DMS53 treated with DMSO at 0.1 percent for 48 hours (cell line): ENCODE measurements at regions not wholly inside any gene's neighbourhood (a gene's known extent, or its start where the extent isn't known, plus 50 kb on each side); places are given as distances from the start of the nearest gene placed in this dataset.

Source experiments
- DNase-seq: peaks from one replicate; lab custom pipeline; 2025; ENCODE audit not compliant: unreplicated experiment; lab: John Stamatoyannopoulos, UW

DNA sequence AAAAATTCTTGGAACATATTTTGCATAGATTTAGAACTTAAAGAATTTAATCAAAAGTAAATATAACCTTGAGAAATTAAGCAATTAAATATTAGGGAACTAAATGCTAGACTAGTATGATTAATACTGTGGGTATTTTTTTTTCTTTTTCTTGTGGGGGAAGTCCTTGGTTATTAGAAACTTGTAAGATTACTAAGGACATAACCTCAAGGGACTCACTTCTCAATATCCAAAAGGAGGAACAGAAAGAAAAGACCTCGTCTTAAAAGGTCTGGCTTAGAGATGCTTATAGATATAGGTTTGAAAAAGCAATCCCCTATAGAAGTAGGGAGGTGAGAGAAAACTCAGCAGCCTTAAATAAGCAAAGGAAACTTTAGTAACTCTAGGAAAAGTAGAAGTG lies 368.5 kb downstream of the INSC start:
- DNase-seq, result no peak

DNA sequence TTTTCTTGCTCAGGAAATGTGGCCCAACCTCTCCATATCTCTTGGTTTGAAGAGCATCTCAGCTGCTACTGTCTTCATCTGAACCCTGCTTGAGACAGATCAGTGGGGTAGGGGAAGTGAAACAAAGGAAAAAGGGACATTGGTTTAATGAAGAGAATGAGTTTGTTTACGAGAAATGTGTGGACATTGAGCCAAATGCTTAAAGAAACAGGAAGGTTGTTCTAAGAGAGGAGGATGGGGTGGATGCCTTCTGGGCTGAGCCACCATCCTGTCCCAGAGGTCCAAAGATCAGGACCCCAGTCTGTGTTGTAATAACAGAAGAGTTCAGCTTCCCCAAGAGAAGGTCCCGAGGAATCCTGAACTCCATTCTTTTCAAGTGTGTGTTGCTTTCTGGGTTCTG lies 369.7 kb downstream of the INSC start:
- no peak for DNase-seq

DNA sequence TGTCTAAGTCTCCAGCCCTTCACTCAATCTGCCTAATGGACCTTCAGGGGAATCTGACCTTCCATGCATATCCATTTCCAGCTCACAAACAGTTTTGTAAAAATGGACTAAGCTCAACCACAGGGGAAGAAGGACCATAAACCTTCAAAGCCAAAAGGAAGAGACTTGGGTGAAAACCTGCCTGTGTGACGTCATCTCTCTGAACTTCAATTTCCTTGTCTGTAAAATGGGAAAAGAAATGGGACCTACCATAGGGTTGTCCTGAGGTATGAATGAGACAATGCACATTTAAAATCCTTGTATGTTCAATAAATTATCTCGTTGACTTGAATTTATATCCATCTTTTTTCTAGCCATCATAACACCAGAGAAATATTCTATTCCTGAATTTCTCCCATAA lies 370.7 kb downstream of the INSC start:
- DNase-seq, result no peak

DNA sequence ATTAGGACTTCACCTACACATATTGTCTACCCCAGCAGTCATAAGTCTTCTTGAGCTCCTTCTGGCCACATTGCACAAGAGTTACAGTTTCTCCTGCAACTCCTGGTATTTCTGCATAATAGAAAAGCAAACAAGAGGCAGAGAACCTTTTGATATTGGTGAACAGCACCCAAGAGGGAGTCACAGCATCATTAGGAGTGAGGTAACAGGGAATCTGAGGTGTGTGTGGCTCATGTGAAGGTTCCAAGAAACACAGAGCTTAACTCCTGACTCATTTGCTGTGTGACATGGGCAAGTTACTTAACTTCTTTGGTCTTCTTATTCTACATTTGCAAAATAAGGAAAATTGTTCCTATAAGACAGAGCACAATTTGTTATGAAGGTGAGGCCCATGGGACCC lies 374.6 kb downstream of the INSC start:
- no peak for DNase-seq

DNA sequence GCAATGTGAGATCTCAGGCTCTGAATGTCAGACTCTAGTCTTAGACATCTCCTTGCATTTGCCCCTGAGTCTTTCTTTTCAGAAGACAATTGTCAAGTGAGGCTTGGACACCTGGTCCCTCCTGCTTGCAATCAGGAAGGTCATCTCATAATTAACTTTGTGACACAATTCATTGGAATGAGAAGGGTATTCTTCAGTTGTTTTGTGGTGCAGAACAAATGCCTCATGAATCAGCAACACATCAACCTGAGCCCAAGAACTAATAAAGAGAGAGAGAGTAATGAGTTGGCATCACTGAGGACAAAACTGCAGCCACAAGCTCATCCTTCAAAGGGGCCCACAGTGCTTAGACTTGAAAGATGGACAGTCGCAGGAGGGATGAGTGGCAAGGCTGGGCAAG lies 375.8 kb downstream of the INSC start:
- DNase-seq, result no peak

DNA sequence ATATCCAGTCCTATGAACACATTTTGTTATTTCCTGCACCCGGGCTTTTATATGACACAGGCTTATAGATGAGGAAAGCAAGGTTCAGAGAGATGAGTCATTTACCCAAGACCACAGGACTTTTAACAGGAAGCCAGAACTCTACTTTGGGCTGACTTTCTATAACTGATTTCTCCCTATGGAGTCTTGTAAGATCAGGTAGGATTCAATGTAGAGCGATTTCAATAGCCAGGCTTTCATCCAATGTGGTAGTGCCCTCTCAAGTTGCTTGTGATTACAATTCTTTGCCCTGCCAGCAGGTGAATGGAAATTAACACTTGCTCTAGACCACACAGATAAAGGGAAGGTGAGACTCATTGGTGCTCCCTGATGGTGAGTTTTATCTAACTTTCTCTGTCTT lies 378.3 kb downstream of the INSC start:
- DNase-seq, result no peak

DNA sequence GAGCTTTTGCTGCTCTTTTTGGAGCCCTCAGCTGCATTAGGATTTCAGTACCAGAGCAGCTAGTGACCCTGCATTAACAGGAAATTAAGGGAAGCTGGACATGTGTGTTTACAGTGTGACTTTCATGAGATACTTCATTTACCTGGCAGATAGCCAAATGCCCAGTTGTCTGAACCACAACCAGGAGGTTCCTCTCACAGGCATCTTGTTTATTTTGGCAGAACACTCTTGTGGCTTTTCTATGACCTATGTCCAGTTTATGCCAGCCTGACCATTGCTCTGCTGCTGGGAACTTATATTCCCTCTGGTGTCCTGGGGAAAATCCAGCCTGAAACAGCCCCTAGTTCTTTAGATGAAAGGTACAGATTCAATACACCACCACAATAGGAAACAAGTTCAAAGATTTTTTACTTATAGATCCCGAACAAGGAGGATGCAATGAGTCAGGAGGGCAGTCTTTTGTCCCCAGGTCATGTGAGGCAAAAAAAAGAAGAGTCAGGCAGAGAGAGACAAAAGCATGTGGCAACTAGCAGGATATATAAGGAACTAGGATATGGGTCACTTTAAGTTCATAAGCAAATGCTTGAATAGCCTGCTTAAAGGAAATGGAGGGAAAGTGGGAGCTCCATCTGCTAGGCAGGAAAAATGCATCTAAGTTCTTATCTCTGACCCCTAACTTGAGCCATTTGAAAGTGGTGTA lies 379.3 kb downstream of the INSC start:
- peak; percentile 80 for DNase-seq

DNA sequence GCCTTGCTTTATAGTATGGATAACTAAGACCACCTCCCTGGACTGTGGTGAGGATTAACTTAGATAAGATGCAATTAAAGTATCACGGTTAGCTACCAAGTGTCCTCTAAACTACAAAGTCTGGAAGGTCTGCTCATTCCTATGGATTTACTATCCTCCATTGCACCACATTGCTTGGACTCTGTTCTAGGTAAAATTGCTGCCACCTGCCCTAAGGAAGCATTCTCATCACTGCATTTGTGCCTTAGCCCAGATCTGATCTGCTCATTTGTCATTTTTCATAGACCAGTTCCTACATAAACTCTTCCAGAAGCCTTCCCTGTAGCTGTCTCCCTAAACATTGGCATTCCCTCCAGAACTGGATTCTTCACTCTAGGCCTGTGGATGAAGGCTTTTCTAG lies 380.0 kb downstream of the INSC start:
- DNase-seq, result no peak

DNA sequence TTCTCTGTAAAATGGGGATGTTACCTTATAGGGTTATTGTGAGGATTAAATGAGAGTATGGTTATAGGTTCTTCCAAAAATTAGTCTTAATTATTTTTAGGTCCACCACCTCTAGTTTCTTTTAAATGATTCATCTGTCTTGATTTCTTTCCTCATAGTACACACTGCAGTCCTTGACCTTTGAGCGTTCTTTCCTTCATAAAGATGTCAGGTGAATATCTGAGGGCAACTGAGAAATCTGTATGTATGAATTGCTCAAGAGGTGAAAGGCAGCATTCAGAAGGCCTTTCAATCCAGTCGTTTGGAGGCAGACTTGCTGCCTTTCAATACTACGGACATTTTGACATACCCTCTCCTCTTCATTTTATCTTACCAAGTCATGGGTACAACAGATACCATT lies 380.7 kb downstream of the INSC start:
- no peak for DNase-seq

DNA sequence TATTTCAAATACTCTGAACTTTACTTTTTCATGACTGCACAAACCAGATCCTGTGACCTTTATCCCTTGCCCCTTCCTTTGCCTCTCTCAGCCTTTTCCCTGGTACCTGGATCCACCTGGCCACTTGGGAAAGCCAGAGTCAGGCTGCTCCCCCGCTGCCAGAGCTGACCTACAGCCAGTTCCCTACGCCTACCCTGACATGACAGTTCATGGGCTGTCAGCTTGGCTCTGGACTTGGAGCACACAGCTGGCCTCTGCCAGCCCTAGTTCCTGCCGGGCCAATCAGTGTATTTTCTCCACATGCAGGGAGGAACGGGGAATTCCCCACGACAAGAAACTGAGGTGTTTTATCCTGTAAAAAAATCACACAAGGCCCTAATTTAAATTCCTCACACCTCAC lies 382.6 kb downstream of the INSC start:
- DNase-seq, result no peak

DNA sequence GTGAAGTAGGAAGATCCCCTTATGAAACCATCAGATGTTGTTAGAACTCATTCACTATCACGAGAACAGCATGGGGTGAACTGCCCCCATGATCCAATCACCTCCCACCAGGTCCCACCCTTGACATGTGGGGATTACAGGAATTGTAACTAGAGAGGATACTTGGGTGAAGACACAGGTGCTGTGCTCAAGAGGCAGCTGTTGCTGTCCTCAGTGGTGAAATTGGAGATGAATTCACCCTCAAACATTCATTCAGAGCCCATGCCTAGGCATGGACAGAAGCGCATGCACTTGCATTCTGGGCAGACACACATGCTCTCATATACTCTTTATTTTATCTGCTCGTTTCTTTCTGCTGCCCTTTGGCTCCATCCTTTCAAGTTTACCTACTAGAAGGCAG lies 385.0 kb downstream of the INSC start:
- no peak for DNase-seq

DNA sequence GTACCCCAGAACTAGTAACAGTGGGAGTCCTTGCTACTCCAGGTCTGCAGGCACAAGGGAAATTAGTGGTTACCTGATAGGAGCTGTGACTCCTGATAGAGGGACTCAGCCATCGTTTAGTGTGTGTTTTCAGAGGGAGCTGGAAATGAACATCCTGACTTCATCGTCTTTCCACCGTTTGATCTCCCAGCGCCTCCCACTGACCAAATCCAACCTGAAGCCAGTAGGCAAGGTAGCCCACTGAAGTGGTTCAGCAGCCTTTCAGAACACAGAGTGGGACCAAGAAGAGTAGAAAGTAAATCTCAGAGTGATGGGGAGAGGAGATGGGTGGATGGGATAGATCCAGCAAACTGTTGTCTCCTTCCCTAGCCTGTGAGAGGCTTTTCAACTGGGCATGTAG lies 385.9 kb downstream of the INSC start:
- no peak for DNase-seq

DNA sequence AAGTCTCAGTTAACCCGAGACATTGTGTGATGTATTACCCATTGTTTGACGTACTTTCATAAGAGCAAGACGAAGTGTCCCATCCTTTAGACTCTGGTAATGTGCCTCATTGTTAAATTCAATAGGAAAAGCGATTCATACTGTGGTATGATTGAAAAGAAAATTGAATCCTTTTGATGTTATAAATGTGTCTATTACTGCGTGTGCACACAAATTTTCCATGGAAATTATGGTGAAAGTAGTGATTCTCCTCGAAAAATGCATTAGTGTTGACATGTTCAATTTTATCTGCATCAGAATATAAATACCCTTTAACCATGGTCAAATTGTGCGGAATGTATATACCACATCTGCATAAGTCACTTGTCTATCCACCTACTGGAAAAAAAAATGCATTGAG lies 386.8 kb downstream of the INSC start:
- DNase-seq, result no peak

DNA sequence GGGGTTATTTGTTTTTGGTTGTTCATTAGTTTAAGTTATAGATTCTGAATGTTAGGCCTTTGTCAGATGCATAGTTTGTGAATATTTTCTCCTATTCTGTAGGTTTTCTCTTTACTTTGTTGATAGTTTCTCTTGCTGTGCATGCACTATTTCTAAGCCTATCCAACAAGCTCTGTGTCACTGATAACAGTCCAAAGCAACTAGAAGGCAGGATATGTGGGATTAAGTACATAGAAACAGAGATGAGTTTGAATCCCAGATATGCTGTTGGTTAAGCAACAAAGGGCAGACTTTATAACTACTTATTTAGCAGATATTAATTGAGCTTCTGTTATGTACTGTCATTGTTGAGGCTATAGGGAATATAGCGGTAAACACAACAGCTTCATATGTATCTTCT lies 390.4 kb downstream of the INSC start:
- DNase-seq, result no peak

DNA sequence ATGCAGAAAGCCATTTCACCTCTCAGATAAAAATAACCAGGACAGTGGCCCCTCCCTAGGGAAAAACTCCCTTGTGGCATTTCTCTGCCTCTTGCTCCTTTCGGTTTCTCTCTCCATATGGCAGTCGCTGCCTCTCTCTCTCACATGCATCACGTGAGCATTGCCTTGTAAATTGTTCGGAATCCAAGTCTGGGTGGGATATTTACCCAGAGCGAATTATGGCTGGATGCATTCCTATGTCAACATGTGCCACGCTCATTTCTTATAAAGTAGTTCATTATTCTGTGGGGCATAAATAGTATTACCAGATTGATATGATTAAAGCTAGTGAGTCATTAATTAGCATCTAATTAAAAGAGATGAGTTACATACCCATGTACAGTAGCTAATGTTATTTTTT lies 392.9 kb downstream of the INSC start:
- no peak for DNase-seq

DNA sequence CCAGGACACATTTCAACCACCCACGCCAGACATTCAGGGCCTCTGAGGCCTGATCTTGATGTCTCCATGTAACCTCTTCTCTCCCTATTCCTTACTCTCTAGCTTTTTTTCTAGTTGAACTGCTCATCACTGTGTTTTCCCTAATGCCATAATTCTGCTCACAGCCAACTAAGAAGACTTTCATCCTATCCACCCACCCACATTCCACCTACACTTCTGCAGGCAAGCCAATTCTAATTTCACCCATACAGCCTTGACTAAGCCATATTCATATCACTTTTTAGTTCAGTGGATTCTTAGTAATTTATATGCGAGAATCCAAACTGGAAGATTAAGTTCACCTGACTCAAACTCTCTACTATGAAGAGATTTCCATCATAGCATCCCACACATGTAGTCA lies 394.4 kb downstream of the INSC start:
- DNase-seq, result no peak

DNA sequence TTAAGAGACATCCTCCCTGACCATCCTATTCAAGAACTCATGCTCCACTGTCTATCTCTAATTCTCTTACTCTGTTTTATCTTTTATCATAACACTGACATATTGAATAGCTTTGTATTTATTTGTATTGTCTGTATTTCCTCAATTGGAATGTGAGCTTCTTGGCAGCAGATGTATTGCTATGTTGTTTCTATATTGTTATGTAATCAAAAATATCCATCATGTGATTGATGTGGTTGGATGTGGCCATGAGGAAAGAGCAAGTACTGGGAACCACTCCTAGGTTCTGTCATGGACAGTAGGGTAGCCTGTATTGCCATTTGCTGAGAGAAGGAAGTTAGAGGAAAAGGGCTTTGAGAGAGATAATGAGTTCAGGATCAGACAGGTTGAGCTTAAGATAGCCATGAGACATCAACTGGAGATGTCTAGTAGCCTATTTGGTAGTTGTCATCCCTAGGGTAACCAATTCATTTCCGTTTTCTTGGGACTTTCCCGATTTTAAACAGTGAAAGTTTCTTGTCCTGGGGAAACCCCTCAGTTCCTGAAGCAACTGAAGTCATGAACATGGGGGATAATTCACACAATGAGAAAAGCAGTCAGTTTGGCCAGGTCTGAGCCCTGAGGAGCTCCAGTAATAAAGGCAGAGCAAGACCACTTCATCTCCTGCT lies 404.5 kb downstream of the INSC start:
- DNase-seq, result no peak

DNA sequence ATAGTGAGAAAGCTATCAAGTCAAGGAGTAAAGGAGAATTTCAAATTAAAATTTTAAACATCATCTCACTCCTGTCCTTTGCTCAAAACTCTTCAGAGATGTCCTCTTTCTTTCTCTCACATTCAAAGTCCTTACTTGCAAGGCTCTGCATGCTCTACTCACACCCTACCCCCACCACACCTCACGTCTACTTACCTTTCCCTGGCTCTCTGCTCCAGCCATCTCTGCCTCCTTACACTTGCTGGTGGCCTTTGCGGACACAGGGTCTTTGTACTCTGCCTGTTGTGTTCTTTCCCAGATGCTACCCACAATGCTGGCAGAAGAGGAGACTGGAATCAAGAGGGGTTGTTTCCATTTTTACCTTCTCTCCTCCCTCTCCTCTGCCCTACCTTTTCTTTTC lies 405.2 kb downstream of the INSC start:
- DNase-seq, result no peak

DNA sequence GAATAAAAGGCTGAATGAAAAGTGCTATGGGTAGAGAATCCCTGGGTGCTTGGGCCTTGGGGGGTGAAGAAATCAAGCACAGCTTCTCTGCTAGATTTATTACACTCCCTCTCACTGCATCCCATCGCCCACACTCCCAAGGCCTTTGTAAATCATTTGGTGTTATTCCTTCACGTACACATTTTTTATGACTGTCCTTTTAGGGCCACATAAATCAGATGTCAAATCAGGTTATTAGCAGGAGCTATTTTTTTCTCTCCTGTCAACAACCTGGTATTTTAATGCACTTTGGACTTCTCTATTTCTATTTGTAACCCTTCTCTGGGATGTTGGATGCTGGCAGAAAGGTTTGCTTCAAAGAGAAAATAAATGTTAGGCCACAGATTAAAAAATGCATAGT lies 408.8 kb downstream of the INSC start:
- no peak for DNase-seq

DNA sequence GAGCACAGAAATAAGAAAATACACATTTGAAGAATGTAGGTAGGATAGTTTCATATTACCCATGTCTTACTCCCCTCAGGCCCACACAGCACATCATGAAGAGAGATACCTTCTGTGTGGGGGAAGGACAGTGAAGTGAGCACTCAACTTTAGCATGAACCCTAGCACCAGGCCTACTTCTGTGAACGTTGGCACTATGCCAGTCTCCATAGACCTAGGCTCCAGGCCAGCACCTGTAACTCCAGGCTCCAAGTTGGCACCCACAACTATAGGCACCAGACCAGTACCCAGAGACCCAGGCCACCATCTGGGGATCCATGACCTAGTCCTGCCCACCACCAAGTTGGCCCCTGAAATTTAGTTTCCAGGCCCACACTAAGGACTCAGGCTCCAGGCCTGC lies 410.9 kb downstream of the INSC start:
- DNase-seq, result no peak

DNA sequence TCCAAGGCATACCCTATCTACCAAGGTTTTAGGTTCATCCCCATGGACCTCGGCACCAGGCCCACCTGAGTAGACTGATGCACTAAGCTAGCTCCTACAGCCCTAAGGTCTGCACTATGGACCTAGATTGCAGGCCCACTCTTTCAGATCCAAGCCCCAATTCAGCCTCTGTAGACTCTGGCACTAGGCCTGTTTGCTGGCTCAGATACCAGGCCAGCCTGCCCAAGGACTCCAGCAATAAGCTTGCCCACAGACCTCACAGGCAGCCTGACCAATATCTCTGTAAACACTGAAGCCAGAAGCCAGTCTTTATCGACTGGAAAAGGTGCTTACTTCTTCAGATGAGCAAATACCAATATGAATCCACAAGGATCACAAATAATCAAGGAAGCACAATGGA lies 411.3 kb downstream of the INSC start:
- no peak for DNase-seq

DNA sequence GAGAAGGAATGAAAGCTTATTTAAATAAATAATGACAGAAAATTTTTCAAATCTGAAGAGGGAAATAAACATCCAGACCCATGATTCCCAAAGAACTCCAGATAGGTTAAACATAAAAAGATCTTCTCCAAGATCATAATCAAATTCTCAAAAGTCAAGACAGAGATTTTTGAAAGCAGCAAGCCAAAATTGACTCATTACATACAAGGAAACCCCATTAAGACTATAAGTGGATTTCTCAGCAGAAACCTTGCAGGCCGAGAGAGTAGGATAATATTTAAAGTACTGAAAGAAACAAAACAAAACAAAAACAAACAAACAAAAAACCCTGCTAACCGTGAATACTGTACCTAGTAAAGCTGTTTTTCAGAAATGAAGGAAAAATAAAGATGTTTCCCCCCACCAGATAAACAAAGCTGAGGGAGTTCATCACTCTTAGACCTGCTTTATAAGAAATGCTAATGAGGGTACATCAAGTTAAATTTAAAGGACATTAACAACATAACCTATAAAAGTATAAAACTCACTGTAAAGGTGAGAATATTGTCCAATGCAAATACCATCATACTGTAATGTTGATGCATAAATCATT lies 412.2 kb downstream of the INSC start:
- no peak for DNase-seq

DNA sequence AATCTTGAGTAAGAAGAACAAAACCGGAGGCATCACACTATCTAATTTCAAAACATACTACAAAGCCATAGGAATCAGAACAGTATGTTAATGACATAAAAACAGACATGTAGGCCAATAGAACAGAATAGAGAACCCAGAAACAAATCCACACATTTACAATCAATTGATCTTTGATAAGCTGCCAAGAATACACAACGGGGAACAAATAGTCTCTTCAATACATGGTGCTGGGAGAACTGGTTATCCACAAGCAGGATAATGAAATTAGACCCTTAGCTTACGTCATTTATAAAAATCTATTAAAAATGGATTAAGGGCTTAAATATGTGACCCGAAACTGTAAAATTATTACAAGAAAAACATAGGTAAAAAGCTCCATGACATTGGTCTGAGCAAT lies 417.7 kb downstream of the INSC start:
- no peak for DNase-seq
